ENCODE measurements at regions not wholly inside any gene's neighbourhood (a gene's known extent, or its start where the extent isn't known, plus 50 kb on each side); places are given as distances from the start of the nearest gene placed in this dataset.
A peak's percentile ranks its signal among the peaks of the same experiment; 100 is the strongest.
"Not testable (repeated sequence)": the region's sequence is repeated elsewhere in the genome, so short reads cannot be mapped to it uniquely, and the experiment has no call there.

- no peak for DNase-seq
These were observed 137.2 kb downstream of the NOC3L start for GRCh38 chr10:94225589-94225988.

DNA sequence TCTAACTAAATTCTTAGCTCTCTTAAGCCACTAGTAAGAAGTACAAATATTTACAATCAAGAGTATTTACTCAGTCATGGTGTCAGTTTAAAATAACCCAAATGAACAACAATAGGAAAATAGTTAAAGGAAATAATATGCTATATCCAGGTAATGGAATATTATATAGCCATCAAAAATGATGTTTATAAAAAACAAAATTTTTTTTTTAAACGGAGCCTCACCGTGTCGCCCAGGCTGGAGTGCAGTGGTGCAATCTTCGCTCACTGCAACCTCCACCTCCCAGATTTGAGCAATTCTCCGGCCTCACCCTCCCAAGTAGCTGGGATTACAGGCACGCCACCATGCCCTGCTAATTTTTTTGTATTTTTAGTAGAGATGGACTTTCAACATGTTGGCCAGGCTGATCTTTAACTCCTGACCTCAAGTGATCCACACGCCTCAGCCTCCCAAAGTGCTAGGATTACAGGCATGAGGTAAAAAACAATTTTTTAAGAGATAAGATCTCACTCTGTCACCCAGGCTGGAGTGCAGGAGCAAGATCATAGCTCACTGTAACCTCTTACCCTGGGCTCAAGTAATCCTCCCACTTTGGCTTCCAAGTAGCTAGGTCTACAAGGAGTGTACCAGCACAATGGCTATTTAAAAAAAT is 132.5 kb downstream of the NOC3L start:
- DNase-seq = no peak

GRCh38 chr10:94232711-94233383 is 129.9 kb downstream of the NOC3L start:
- DNase-seq = no peak

GRCh38 chr10:94235461-94235860 is 127.3 kb downstream of the NOC3L start:
- no peak for DNase-seq

DNA sequence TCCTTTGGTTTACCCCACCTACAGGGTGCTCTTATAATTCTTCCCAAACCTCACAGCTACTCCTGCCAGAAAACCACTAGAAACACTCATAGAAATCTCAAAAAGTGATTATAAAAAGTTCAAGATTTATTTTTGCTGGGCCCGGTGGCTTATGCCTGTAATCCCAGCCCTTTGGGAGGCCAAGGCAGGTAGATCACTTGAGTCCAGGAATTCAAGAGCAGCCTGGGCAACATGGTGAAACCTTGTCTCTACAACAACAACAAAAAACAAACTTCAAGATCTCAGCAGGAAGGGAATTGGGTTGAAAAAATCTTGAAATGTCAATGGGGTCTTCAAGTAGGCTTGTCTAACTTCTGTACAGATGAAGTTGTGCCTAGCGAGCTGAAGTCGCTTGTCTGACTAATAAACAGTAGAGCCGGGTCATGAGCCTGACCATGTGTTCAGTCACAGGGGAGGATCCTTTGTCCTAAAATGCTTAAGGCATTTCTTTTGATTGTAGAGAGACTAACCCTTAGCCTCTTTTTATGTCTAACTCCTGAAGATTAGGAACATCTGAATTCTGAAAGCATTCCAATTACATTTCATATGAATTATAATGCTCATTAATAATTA is 124.6 kb downstream of the NOC3L start:
- DNase-seq = no peak

GRCh38 chr10:94239696-94240095 is 123.0 kb downstream of the NOC3L start:
- no peak for DNase-seq

DNA sequence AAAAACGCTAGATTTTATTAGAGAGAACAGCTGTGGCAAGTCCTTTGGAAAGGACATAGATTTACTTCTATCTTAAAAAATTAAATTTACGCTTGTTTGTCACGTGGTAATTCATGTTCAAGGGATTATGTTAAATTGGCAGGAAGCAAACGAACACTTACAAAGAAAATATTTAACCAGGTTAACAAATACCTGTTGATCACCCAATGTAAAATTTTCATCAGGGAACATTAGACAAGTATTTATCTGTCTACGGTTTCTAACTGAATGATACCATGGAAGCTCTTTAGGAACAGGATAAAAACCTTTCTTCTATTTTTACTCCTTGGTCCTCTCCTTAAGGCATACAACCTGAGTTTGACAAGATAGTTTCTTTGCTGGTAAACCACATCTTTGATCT is 122.2 kb downstream of the NOC3L start:
- DNase-seq = no peak

GRCh38 chr10:94240901-94241300 is 121.8 kb downstream of the NOC3L start:
- peak; percentile 51 for DNase-seq

GRCh38 chr10:94251098-94251497 is 111.6 kb downstream of the NOC3L start:
- no peak for DNase-seq

GRCh38 chr10:94251568-94251967 is 111.2 kb downstream of the NOC3L start:
- DNase-seq = no peak

DNA sequence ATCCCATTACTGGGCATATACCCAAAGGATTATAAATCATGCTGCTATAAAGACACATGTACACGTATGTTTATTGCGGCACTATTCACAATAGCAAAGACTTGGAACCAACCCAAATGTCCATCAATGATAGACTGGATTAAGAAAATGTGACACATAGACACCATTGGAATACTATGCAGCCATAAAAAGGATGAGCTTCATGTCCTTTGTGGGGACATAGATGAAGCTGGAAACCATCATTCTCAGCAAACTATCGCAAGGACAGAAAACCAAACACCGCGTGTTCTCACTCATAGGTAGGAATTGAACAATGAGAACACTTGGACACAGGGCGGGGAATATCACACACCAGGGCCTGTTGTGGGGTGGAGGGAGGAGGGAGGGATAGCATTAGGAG is 105.3 kb downstream of the NOC3L start:
- DNase-seq = not testable (repeated sequence)

- no peak for DNase-seq
These were observed 102.3 kb downstream of the NOC3L start for GRCh38 chr10:94260455-94260854.

DNA sequence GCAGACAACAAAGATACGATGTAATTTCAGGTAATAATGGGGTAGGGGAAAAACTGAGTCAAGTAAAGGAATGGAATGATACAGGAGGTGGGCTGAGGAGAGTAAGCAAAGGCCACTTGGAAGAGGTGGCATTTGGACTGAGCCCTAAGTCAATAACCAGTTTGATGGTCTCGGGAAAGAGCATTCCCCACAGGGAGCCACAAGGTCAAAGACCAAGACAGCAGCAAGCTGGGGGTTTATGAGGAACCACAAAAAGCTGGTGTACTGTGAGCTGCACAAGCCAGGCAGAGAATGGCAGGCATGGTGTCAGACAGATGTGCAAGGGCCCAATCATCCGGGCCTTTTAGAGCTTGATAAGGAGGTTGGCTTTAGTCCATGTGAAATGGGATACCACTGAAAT is 98.7 kb downstream of the NOC3L start:
- no peak for DNase-seq

DNA sequence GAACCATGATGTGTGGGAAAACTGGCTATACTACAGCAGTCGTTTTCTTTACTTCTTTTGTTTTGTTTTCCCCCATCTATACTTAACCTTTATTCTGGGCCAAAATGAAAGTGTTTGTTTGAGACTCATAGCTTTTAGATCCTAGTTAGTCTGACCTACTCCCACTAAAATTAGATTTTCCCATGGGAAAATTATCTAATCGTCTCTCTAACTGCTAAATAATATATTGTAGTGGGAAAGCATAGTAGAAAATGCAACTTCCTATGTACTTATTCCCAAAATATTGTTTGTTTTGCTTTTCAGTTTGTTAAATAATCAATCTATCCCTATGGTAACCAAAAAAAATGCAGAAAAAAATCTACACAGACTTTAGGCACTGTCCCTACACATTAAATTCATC is 96.6 kb downstream of the NOC3L start:
- no peak for DNase-seq

- DNase-seq = no peak
These were observed 94.1 kb downstream of the NOC3L start for GRCh38 chr10:94268652-94269051.

DNA sequence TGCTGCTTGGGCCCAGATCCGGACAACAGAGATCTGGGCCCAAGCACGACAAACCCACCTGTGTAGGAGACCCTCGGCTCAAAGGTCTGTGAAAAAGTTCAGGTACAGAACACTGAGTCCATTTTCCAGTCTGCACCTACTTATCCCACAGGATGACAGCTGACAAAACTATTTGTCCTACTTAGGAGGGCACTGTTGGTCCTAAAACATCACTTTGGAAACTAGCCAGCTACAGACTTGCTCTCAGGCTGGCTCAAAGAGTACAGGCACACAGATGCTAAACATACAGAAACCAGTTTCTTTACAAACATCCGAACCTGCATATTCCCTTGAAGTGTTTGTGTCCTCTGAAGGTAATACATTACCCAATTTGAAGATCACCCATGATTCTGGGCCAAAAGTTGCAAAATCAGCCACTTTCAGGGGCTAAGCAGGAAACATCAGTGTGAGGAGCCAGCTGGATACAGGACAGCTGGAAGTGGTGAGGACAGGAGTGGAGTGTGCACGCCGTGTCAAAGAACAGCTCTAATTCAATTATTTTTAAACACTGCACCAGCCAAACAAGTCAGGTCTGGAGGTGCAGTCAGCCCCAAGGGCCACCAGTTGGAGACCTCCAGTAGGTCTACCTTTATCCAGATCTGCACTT is 88.5 kb downstream of the NOC3L start:
- DNase-seq = peak; percentile 59

GRCh38 chr10:94276140-94276539 is 86.6 kb downstream of the NOC3L start:
- DNase-seq = no peak

DNA sequence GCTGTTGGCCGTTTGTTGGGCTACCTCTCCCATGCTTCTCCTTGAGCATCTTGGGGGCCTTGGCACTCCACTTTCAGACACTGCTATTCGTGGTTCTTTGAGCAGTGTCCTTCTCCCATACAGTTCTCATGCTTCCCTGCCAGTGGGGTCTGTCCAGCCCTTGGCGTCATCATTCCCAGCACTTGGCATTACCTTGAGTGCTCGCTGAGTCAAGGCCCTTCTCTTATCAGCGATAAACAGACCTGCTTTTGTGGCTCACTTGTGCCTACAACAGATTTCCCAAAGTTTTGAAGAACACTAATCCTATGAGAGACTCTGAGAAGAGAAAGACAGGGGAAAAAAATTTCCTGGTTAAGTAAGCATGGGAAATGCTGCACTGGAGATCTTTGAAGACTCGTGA is 85.3 kb downstream of the NOC3L start:
- no peak for DNase-seq

DNA sequence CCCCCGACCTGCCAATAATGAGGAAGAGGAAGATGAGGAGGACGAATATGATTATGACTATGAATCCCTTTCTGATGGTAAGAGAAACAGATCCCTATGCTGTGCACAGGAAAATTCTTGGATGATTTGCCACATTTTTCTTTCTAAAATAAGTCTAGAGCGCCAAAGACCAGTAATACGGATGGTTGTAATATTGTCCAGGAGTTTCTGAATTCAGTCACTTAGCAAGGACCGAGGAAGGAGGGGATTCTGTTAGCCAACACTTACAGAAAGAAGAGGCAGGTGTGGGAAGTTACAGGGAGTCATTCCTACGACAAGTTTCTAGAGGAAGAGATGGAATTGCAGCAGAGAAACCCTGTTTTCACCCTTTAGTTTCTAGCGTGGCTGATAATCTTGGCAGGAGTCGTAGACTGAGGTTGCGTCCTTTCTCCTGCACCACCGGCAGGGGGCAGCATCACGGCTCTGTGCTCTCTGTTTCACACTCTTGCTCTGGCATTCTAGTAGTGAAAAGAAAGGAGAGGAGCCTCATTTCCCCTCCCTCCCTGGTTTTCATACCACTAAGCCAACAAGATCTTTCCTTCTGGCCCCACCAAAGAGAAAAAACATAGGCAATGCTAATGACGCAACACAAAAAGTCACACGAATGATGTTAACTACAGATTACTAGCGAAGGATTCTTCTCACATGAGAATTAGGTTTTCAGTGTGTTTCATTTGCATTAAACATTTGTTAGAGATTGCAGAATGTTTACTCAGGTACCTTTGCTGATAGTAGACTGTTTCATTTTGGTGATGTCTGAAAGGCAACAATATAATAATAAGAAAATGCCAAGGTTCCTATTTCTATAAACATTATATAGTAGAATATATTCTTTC is 82.7 kb downstream of the NOC3L start:
- peak; percentile 20 for DNase-seq

DNA sequence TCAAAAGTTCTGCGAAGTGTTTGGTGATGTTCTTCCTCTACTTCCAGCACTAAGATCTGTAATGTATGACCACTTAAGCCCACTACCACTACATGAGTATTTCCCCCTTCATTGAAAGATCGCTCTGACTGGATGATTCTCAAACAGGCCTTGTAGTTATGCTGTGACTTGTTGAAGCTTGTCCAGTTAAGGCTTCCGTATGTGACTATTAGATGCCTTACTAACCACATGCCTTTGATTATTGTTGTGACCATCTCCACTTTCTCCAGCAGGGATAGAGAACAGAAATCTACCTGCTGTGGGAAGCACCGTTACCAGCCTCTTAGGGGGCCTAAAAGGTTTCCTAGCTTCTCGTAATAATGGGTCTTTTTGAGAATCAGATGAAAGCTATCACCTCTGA is 81.1 kb downstream of the NOC3L start:
- no peak for DNase-seq

DNA sequence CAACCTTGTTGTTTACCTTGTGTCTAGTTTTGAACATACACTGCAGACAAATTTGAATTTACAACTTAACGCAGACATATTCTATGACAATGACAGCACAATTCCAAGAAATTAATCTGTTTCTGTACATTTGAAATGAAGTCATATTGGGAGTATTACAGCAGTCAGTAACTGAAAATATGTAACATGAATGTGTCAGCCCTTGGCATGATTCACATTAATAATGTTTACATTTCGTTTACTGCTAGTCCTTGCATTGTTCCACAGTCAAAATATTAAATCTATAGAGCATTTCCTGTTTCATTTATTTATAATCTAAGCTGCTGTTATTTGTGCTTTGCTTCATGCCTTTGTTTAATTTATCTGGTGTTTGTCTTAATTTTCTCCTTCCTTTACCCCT is 80.4 kb downstream of the NOC3L start:
- no peak for DNase-seq
